AG04450 (cell line): ENCODE measurements at regions not wholly inside any gene's neighbourhood (a gene's known extent, or its start where the extent isn't known, plus 50 kb on each side); places are given as distances from the start of the nearest gene placed in this dataset.
"Not testable (repeated sequence)": the region's sequence is repeated elsewhere in the genome, so short reads cannot be mapped to it uniquely, and the experiment has no call there.

Experiments
- CTCF ChIA-PET: fragments of 300-600, 350-600 bp; formaldehyde crosslinking; extraction: SDS; loops from one replicate; lab custom pipeline; 2022; ENCODE audit warnings: antibody characterized with exemption, inconsistent platforms; lab: Charles Lee
- POLR2A ChIA-PET: fragments of 350-600 bp; formaldehyde crosslinking; extraction: SDS; loops from one replicate; lab custom pipeline; 2021; ENCODE audit warnings: antibody characterized with exemption, inconsistent platforms; lab: Yijun Ruan, JAX
- DNase-seq: peaks from one replicate; pipeline ENCODE4 v3.0.0-alpha.2; 2011; ENCODE audit warnings: low read depth, low spot score
- H3K27ac ChIP-seq: one replicate; pipeline ENCODE4 v1.5.1; 2012; ENCODE audit warnings: low read depth, low read length, control low read depth
- H3K27me3 ChIP-seq: one replicate; pipeline ENCODE4 v1.6.0; 2012; ENCODE audit warnings: low read length; ENCODE audit not compliant: control insufficient read depth, insufficient read depth
- H3K4me3 ChIP-seq: 2 replicates; pipeline ENCODE4 v1.5.1; 2011; ENCODE audit warnings: mild to moderate bottlenecking, low read depth, low read length, control low read depth
- H3K9me3 ChIP-seq: 2 replicates; pipeline ENCODE4 v1.5.1; 2012; ENCODE audit warnings: low read length; ENCODE audit not compliant: control insufficient read depth, insufficient read depth
- TF ChIP-seq, protein P1 (sequence below): IDR thresholded peaks from 2 replicates; pipeline ENCODE4 v1.5.1; 2011; ENCODE audit warnings: low read depth, low read length, control low read depth, inconsistent platforms

- CTCF ChIA-PET, result no interaction called here
- DNase-seq, result no peak
- POLR2A ChIA-PET, result no interaction called here
These were observed 178.6 kb downstream of the TBX15 start for GRCh38 chr1:118809586-118809985.

DNA sequence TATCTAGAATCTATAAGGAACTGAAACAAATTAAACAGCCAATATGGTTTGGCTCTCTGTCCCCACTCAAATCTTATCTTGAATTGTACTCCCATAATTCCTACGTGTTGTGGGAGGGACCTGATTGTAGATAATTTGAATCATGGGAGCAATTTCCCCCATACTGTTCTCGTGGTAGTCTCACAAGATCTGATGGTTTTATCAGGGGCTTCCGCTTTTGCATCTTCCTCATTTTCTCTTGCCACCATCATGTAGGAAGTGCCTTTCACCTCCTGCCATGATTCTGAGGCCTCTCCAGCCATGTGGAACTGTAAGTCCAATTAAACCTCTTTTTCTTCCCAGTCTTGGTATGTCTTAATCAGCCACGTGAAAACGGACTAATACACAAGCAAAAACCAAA is 185.0 kb downstream of the TBX15 start:
- H3K27ac ChIP-seq, POLR2A ChIA-PET, DNase-seq, H3K4me3 ChIP-seq, CTCF ChIA-PET, H3K9me3 ChIP-seq, H3K27me3 ChIP-seq: not testable (repeated sequence)

More at GRCh38 chr1:118809586-118809985, 178.6 kb downstream of the TBX15 start:
- TF ChIP-seq, protein P1, sequence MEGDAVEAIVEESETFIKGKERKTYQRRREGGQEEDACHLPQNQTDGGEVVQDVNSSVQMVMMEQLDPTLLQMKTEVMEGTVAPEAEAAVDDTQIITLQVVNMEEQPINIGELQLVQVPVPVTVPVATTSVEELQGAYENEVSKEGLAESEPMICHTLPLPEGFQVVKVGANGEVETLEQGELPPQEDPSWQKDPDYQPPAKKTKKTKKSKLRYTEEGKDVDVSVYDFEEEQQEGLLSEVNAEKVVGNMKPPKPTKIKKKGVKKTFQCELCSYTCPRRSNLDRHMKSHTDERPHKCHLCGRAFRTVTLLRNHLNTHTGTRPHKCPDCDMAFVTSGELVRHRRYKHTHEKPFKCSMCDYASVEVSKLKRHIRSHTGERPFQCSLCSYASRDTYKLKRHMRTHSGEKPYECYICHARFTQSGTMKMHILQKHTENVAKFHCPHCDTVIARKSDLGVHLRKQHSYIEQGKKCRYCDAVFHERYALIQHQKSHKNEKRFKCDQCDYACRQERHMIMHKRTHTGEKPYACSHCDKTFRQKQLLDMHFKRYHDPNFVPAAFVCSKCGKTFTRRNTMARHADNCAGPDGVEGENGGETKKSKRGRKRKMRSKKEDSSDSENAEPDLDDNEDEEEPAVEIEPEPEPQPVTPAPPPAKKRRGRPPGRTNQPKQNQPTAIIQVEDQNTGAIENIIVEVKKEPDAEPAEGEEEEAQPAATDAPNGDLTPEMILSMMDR, result no peak
- Histone ChIP-seq H3K27me3 (no peaks in the 10 kb centered on the region), H3K4me3 (no peak overlapping the region), H3K9me3 (no peaks in the 10 kb centered on the region), H3K27ac (no peak overlapping the region)

DNA sequence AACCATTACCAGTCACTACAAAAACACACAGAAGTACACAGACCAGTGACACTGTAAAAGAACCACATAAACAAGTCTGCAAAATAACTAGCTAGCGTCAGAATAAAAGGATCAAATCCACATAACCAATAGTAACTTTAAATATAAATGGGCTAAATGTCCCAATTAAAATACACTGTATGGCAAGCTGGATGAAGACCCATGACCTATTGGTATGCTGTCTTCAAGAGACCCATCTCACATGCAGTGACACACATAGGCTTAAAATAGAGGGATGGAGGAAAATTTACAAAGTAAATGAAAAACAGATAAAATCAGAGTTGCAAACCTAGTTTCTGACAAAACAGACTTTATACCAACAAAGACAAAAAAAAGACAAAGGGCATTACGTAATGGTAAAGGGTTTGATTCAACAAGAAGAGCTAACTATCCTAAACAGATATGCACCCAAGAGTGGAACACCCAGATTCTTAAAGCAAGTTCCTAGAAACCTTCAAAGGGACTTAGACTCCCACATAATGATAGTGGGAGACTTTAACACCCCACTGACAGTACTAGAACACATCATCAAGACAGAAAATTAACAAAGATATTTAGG is 196.9 kb downstream of the TBX15 start:
- DNase-seq, result no peak
- ChIA-PET POLR2A (no interaction called here), CTCF (no interaction called here)
- H3K9me3 ChIP-seq, result peaks cover 4% of the 10 kb centered on the region; the same call in 1 of the 2 replicates
- H3K27me3 ChIP-seq, result no peaks in the 10 kb centered on the region
- H3K4me3 ChIP-seq, result no peak overlapping the region
- no peak overlapping the region for H3K27ac ChIP-seq
- TF ChIP-seq, protein P1, result no peak

DNA sequence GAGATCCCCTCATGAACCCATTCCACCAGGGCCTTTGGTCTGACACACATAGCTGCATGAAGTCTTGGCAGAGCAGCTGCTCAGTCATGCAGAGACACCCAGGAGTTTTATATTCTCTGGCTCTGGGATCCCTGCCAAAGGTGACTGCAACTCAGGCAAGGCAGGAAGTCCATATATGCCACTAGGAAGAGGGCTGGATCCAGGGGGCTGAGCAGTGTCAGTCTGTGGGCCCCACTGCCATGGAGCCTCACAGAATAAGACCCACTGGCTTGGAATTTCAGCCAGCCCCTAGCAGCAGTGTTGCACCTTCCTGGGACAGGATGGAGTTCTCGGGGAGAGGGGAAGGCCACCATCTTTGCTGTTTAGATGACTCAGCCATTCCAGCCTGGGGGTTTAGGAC is 199.7 kb downstream of the TBX15 start:
- Histone ChIP-seq H3K27ac (no peak overlapping the region), H3K27me3 (no peaks in the 10 kb centered on the region), H3K4me3 (no peak overlapping the region), H3K9me3 (peaks cover 4% of the 10 kb centered on the region; the same call in 1 of the 2 replicates)
- POLR2A ChIA-PET, result no interaction called here
- CTCF ChIA-PET, result no interaction called here
- DNase-seq, result no peak
- TF ChIP-seq, protein P1, result no peak

DNA sequence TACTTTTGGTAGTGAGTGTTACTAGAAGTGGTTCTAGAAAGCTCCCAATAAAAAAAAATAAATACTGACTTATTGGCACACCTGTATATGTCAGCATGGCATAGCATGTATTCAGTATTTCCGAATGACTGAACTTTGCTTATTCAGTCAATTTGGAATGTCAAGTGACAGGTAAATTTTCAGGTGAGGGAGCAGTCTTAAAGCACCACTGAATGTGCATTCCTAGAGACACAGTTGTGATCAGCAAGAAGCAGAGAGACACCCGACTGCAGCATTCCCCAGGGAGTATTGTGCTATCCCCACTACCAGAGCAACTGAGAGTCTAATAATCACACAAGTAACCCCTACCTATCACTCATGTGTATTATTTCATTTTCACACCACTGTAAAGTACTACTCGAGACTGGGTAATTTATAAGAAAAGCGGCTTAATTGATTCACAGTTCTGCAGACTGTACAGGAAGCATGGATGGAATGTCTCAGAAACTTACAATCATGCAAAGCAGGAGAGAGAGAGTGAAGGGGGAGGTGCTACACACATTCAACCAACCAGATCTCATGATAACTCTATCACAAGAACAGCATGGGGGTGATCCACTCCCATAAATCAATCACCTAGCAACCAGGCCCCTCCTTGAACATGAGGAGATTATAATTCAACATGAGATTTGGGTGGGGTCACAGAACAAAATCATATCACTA is 201.5 kb downstream of the TBX15 start:
- ChIA-PET POLR2A (no interaction called here), CTCF (no interaction called here)

More for the DNA sequence above, 201.5 kb downstream of the TBX15 start:
- Histone ChIP-seq H3K4me3 (no peak overlapping the region), H3K27ac (no peak overlapping the region), H3K27me3 (no peaks in the 10 kb centered on the region), H3K9me3 (peaks cover 4% of the 10 kb centered on the region; the same call in 1 of the 2 replicates)
- no peak for DNase-seq
- TF ChIP-seq, protein P1, result no peak
